H1 (cell line): ENCODE measurements at regions not wholly inside any gene's neighbourhood (a gene's known extent, or its start where the extent isn't known, plus 50 kb on each side); places are given as distances from the start of the nearest gene placed in this dataset.

Experiments used
- ATF3 ChIP-seq: IDR thresholded peaks from 2 replicates; pipeline ENCODE4 v1.6.1; 2011; ENCODE audit warnings: low read depth, mild to moderate bottlenecking, low read length; ENCODE audit not compliant: insufficient read depth
- TAF1 ChIP-seq: IDR thresholded peaks from 2 replicates; pipeline ENCODE4 v1.6.1; 2011; ENCODE audit warnings: mild to moderate bottlenecking, low read depth, low read length

DNA sequence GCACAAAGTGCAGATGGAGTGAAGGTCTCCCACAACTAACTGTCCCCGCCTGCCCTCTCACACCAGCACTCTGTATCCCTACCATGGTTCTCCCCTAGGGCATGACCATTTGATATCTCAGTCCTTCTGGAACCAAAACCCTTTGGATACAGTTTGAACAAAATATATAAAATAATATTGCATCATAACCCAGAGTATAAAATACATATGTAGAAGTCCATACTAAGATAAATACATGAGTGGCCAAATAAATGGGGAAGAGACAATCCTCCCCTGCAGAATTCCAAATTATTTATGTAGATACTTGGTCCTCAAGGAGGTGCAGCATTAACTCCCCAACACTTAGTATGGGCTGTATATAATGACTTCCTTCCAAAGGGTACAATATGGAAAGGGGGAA is 207.4 kb downstream of the RRAGC start (continued):
- TF ChIP-seq ATF3, result no peak
- TF ChIP-seq TAF1, result no peak
